OCI-LY7 (cell line): ENCODE measurements at regions not wholly inside any gene's neighbourhood (a gene's known extent, or its start where the extent isn't known, plus 50 kb on each side); places are given as distances from the start of the nearest gene placed in this dataset.

Source experiments
- EZH2phosphoT487 ChIP-seq: fragments of 200-600 bp; sonication (generic); IDR thresholded peaks from 2 replicates; pipeline ENCODE4 v1.6.1; 2018; ENCODE audit warnings: low read depth, borderline replicate concordance, mild to moderate bottlenecking, mixed run types, antibody characterized with exemption, low read length, moderate library complexity, mixed read lengths
- TF ChIP-seq, protein P1 (sequence below): fragments of 200-600 bp; sonication (generic); conservative IDR thresholded peaks from 2 replicates; pipeline ENCODE4 v1.5.1; 2014; ENCODE audit warnings: mild to moderate bottlenecking, antibody characterized with exemption, low read length, moderate library complexity, mixed read lengths

DNA sequence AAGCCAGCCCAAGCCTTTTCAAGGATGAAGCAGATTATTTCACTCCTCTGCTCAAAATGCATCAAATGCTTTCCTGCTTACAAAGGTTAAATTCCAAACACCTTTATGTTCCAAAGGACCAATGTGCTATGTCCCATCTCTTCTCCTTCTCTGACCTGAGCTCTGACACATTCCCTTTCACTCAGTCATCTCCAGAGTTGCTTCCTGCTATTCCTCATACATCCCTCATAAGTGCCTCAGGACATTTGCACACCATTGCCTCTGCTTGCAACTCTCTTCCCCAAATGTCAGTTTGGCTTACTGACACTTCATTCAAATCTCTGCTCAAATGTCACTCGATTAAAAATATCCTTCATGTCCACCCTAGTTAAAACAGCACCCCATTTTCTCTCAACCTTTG lies 53.3 kb upstream of the BMAL1 start:
- no peak for TF ChIP-seq EZH2phosphoT487
- TF ChIP-seq, protein P1, sequence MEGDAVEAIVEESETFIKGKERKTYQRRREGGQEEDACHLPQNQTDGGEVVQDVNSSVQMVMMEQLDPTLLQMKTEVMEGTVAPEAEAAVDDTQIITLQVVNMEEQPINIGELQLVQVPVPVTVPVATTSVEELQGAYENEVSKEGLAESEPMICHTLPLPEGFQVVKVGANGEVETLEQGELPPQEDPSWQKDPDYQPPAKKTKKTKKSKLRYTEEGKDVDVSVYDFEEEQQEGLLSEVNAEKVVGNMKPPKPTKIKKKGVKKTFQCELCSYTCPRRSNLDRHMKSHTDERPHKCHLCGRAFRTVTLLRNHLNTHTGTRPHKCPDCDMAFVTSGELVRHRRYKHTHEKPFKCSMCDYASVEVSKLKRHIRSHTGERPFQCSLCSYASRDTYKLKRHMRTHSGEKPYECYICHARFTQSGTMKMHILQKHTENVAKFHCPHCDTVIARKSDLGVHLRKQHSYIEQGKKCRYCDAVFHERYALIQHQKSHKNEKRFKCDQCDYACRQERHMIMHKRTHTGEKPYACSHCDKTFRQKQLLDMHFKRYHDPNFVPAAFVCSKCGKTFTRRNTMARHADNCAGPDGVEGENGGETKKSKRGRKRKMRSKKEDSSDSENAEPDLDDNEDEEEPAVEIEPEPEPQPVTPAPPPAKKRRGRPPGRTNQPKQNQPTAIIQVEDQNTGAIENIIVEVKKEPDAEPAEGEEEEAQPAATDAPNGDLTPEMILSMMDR: no peak
